ENCODE measurements at regions not wholly inside any gene's neighbourhood (a gene's known extent, or its start where the extent isn't known, plus 50 kb on each side); places are given as distances from the start of the nearest gene placed in this dataset.

DNA sequence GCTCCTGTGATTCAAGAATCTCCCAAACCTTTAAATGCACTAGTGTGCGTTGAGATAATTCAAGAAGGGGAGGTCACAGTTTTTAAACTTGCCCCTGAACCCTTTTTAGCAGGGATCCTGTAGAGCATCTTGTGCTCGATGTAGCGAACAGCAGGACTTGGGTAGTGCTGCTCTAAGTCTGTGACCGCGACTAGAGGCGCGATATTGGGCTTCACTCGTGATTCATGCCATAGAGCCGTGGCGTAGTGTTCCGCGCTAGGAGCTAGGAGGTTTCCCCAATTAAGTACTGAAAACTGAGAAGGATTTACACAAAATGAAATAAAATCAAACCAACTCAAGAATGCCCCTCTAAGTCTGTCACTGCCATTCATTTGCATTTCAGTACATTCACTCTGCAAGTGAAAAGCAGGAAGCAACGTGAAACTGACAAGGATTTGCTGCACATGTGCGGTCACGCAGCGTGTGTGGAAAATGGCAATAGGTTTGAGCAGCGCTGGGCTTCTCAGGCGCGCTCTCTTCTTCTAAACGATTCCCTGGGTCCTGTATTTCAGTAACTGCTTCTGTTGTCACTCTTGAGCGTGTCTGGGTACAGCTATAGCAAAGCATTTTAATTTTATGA, 1135.9 kb upstream of the WWC1 start:
- TF ChIP-seq POLR2A (IDR thresholded peaks at IDR 0.05; ENCODE audit: low read length), result no peak
- TF ChIP-seq GATA1 (IDR thresholded peaks at IDR 0.05; ENCODE audit: low read depth, low read length), result no peak
